IPS-NIHi7 (cell line): ENCODE measurements at regions not wholly inside any gene's neighbourhood (a gene's known extent, or its start where the extent isn't known, plus 50 kb on each side); places are given as distances from the start of the nearest gene placed in this dataset.

Source experiments
- DNase-seq: peaks from one replicate; pipeline ENCODE4 v3.0.0; 2012; ENCODE audit warnings: mixed read lengths; ENCODE audit errors: extremely low spot score

GRCh38 chr11:19661827-19662226 lies 50.8 kb upstream of the NAV2 start:
- DNase-seq: no peak

DNA sequence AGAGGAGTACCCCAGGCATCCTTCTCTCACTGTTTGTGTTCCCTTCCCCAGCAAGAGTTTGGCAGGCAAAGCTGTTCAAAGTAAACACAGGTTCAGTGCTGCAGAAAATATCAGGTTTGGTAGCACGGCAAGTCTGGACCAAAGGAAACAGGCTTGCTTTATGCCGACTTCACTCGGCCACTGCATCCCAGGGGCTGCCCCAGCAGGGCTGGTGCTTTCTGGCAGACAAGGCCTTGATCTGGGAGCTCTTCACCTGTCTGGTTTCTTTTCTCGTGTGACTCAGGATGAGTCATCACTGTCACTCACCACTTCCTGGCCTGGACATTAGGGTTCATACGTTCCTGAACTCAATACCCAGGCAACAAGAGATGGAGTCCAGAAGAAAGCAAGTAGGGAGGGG lies 52.6 kb upstream of the NAV2 start:
- DNase-seq: peak; percentile 53

- DNase-seq: no peak
These were observed 53.1 kb upstream of the NAV2 start for GRCh38 chr11:19659529-19659928.

DNA sequence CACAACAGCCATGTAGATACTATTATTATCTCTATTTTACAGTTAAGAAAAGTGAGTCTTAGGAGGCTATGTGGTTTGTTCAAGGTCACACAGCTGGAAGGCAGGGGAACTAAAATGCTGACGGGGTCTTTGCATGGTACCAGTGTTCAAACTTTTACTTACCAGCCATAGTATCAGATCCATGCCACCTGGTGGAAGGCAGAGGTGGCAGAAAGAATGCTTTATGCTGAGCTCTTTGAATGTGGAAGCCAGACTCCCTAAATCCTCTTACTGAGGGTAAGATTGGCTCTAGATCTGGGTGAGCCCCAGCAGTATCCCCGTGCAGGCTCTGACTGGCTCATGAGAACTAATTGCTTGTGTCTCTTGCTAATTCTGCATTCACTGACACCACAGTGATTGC lies 54.3 kb upstream of the NAV2 start:
- no peak for DNase-seq

DNA sequence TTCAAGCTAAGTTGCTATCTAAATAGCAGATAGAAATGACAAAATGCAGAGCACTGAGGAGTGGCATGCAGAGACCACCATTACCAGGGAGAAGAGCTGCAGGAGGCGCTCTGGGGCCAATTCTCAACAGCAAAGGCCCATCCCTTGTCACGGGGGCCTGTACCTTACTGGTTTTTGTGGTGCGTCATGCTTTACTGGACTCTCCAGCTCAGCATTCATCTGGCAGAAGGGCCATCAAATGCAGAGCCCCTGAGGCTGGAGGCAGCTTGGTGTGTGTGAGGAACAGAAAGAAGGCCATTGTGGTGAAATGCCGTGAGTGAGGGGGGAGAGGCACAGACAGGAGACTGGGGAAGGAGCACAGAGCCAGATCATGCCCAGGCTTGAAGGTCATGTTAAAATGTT lies 56.5 kb upstream of the NAV2 start:
- peak; percentile 66 for DNase-seq

- DNase-seq: no peak
These were observed 59.8 kb upstream of the NAV2 start for GRCh38 chr11:19652623-19653375.

DNA sequence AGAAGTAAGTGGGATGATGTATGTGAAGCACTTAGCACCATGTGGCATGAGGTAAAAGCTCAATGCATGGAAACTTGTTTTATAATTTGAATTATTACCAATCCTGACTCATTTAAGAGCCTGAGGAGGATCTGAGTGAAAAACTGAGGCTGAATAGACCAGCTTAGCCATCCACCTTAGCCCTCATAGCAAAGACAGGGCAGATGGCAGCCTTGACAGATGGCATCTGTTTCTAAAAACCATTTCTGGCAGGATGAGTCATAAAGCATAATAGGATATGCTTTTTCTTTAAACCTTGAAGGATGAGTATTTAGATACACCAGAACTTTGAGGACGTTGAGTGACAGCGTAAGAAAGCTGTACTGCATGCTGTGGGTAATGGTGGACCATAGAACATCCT lies 61.0 kb upstream of the NAV2 start:
- DNase-seq: no peak

GRCh38 chr11:19651028-19651427 lies 61.6 kb upstream of the NAV2 start:
- DNase-seq: no peak

- no peak for DNase-seq
These were observed 62.2 kb upstream of the NAV2 start for GRCh38 chr11:19650467-19650866.

- DNase-seq: no peak
These were observed 62.9 kb upstream of the NAV2 start for GRCh38 chr11:19649751-19650150.

DNA sequence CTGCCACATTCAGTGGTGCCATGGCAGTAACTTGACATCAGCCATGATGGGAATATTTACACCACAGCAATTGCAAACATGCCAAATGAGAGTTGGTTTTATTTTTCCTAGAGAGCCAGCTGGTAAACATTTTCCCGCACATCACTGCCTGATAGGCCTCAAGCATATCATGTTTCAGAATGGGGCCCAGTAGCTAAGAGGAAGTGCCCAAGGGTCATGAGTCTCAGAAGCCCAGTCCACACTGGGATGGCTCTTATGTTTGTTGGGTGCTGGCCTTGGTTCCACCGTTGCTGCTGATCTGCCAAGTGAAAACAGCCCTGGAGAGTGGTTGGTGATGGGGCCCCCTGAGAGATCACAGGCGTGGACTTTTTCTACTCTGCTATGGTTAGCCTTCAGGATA lies 64.3 kb upstream of the NAV2 start:
- DNase-seq: no peak

GRCh38 chr11:19647816-19648215 lies 64.8 kb upstream of the NAV2 start:
- DNase-seq: no peak

DNA sequence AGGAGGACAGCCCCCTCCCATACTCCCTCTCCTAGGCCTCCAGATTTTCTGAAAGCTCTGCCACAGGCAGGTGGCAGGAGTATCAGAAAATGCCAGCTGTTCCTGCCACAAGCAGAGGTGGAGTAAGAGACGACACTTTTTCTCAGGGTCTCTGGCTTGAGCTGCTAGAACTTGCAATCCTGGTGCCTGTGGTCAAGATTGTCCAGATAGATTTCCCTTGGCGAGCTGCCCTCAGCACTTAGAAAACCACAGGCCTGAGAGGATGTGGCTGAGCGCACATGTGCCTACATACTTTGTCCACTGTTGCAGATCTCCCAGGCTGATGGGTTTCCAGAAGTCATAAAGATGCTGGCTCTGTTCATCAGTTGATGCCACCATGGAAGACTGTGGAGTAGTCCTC lies 65.7 kb upstream of the NAV2 start:
- no peak for DNase-seq

- no peak for DNase-seq
These were observed 66.3 kb upstream of the NAV2 start for GRCh38 chr11:19646308-19646707.

GRCh38 chr11:19644316-19644715 lies 68.3 kb upstream of the NAV2 start:
- no peak for DNase-seq

GRCh38 chr11:19642185-19643158 lies 70.2 kb upstream of the NAV2 start:
- no peak for DNase-seq

- no peak for DNase-seq
These were observed 73.0 kb upstream of the NAV2 start for GRCh38 chr11:19639603-19640105.

- DNase-seq: no peak
These were observed 77.3 kb upstream of the NAV2 start for GRCh38 chr11:19635332-19635731.

GRCh38 chr11:19633276-19633675 lies 79.4 kb upstream of the NAV2 start:
- DNase-seq: no peak

GRCh38 chr11:19632499-19632834 lies 80.2 kb upstream of the NAV2 start:
- DNase-seq: no peak

GRCh38 chr11:19631712-19632498 lies 80.7 kb upstream of the NAV2 start:
- DNase-seq: no peak

DNA sequence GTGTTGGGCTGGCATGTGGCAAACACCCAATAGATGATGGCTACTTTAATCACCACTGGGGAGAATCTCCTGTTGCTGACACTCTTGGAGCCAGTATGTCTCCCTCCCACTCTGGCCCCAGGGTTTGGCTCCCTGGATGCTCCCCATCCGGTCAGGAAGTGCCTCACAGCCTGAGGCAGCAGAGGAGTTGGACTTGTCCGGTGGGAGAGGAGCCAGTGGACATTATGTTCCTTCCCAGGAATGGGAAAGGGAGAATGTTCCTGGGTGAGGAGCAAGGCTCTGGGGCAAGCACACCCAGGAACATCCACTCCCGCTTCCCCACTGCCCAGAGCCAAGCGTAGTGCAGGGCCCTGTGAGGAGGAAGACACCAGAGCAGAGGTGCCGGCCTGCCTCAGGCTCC lies 84.6 kb upstream of the NAV2 start:
- no peak for DNase-seq
